H1 (cell line): ENCODE measurements at regions not wholly inside any gene's neighbourhood (a gene's known extent, or its start where the extent isn't known, plus 50 kb on each side); places are given as distances from the start of the nearest gene placed in this dataset.

Source experiments
- CTCF ChIA-PET: fragments of 300-600 bp; sonication (Branson Sonifier 250); formaldehyde crosslinking; loops from one replicate; lab custom pipeline; 2021; ENCODE audit not compliant: partially characterized antibody; lab: Charles Lee
- POLR2A ChIA-PET: fragments of 300-600 bp; sonication (Branson Sonifier 250); formaldehyde crosslinking; loops from one replicate; lab custom pipeline; 2021; ENCODE audit warnings: inconsistent platforms; ENCODE audit not compliant: partially characterized antibody; lab: Charles Lee
- DNase-seq, 2 experiments: peaks; one replicate each; pipeline versions ENCODE4 v3.0.0 to v3.0.0-alpha.2; 2010 to 2022; ENCODE audit warnings: low spot score in 2 of 2, low read depth in 1 of 2, mixed read lengths in 1 of 2
- FAIRE-seq: peaks from 2 replicates; lab custom pipeline; 2011; peaks lifted over from hg19 to GRCh38; lab: Jason Lieb, UNC
- H2AFZ ChIP-seq: 2 replicates; pipeline ENCODE4 v1.8.1; 2012; ENCODE audit warnings: low read length, inconsistent platforms
- H2AK5ac ChIP-seq: 2 replicates; pipeline ENCODE4 v1.6.1; 2013; ENCODE audit warnings: low read depth, low read length
- H2BK120ac ChIP-seq: replicated peaks from 2 replicates; pipeline ENCODE3; 2013; ENCODE audit warnings: low read depth, low read length, inconsistent platforms
- H2BK12ac ChIP-seq: 2 replicates; pipeline ENCODE4 v1.6.1; 2013; ENCODE audit warnings: low read depth, low read length
- H2BK15ac ChIP-seq: 2 replicates; pipeline ENCODE4 v1.6.1; 2013; ENCODE audit warnings: low read length
- H2BK20ac ChIP-seq: 2 replicates; pipeline ENCODE4 v1.6.1; 2013; ENCODE audit warnings: low read length
- H2BK5ac ChIP-seq: 2 replicates; pipeline ENCODE4 v1.6.1; 2013; ENCODE audit warnings: low read depth, low read length
- H3K14ac ChIP-seq: 2 replicates; pipeline ENCODE4 v1.6.1; 2013; ENCODE audit warnings: inconsistent platforms; ENCODE audit not compliant: insufficient read length
- H3K18ac ChIP-seq: 2 replicates; pipeline ENCODE4 v1.6.1; 2013; ENCODE audit warnings: low read length; ENCODE audit errors: extremely low read depth
- H3K23ac ChIP-seq: 2 replicates; pipeline ENCODE4 v1.6.1; 2013; ENCODE audit warnings: inconsistent platforms; ENCODE audit not compliant: insufficient read length
- H3K23me2 ChIP-seq: 2 replicates; pipeline ENCODE4 v1.6.1; 2013; ENCODE audit warnings: low read depth, low read length
- H3K27ac ChIP-seq: 2 replicates; pipeline ENCODE4 v1.6.1; 2011; ENCODE audit warnings: low read depth, low read length, inconsistent platforms
- H3K27me3 ChIP-seq, 4 experiments: replicated peaks in 1 of 4; 1 replicate in 1 of 4; 2 replicates in 3 of 4; pipeline versions ENCODE4 v1.6.1 to v1.8.1; 2011 to 2013; ENCODE audit warnings: low read length in 3 of 4, mild to moderate bottlenecking in 3 of 4, inconsistent platforms in 2 of 4, mixed read lengths in 2 of 4, moderate library complexity in 1 of 4; ENCODE audit not compliant: control insufficient read depth in 3 of 4, insufficient read depth in 3 of 4; ENCODE audit errors: extremely low read depth in 1 of 4
- H3K36me3 ChIP-seq, 4 experiments: 2 replicates each; pipeline versions ENCODE4 v1.6.1 to v1.8.1; 2011 to 2013; ENCODE audit warnings: mild to moderate bottlenecking in 4 of 4, low read length in 3 of 4, moderate library complexity in 2 of 4, control low read depth in 1 of 4, inconsistent platforms in 1 of 4; ENCODE audit not compliant: insufficient read depth in 4 of 4, control insufficient read depth in 2 of 4
- H3K4ac ChIP-seq: replicated peaks from 2 replicates; pipeline ENCODE3; 2013; ENCODE audit warnings: low read length, low read depth, mixed read lengths, inconsistent platforms; ENCODE audit not compliant: insufficient read length
- H3K4me1 ChIP-seq, 4 experiments: replicated peaks in 1 of 4; 1 replicate in 1 of 4; 2 replicates in 3 of 4; pipeline versions ENCODE4 v1.6.1 to v1.8.1; 2011 to 2013; ENCODE audit warnings: low read length in 3 of 4, inconsistent platforms in 2 of 4, mixed read lengths in 1 of 4; ENCODE audit not compliant: insufficient read depth in 4 of 4, control insufficient read depth in 3 of 4
- H3K4me2 ChIP-seq, 2 experiments: 2 replicates each; pipeline versions ENCODE4 v1.6.1 to v1.8.1; 2011 to 2013; ENCODE audit warnings: low read depth in 2 of 2, low read length in 2 of 2, control low read depth in 1 of 2, inconsistent platforms in 1 of 2, mild to moderate bottlenecking in 1 of 2; ENCODE audit not compliant: insufficient read depth in 1 of 2
- H3K4me3 ChIP-seq, 4 experiments: fragments of 200-600, 300-600 bp in 1 of 4; sonication (generic), shearing (Covaris generic), sonication (Bioruptor Twin) in 1 of 4; 2 replicates each; pipeline versions ENCODE4 v1.5.1 to v1.8.1; 2011 to 2016; ENCODE audit warnings: low read length in 4 of 4, low read depth in 3 of 4, control low read depth in 2 of 4, inconsistent platforms in 2 of 4, mild to moderate bottlenecking in 2 of 4, mixed read lengths in 1 of 4, moderate library complexity in 1 of 4; ENCODE audit not compliant: insufficient read depth in 2 of 4; ENCODE audit errors: extremely low read depth in 1 of 4
- H3K56ac ChIP-seq: replicated peaks from 2 replicates; pipeline ENCODE3; 2013; ENCODE audit warnings: low read depth, mild to moderate bottlenecking, mixed read lengths, low read length, inconsistent platforms; ENCODE audit not compliant: insufficient read length
- H3K79me1 ChIP-seq: 2 replicates; pipeline ENCODE4 v1.6.1; 2013; ENCODE audit warnings: low read depth, low read length, control low read depth
- H3K79me2 ChIP-seq, 2 experiments: 2 replicates each; pipeline versions ENCODE4 v1.6.1 to v1.8.1; 2012 to 2013; ENCODE audit warnings: low read length in 2 of 2, mild to moderate bottlenecking in 2 of 2, inconsistent platforms in 1 of 2; ENCODE audit not compliant: insufficient read depth in 2 of 2, control insufficient read depth in 1 of 2
- H3K9ac ChIP-seq, 4 experiments: replicated peaks in 1 of 4; 1 replicate in 1 of 4; 2 replicates in 3 of 4; pipeline versions ENCODE4 v1.6.1 to v1.8.1; 2011 to 2013; ENCODE audit warnings: low read depth in 3 of 4, low read length in 3 of 4, control low read depth in 2 of 4, mild to moderate bottlenecking in 2 of 4, moderate library complexity in 2 of 4, inconsistent platforms in 1 of 4; ENCODE audit errors: extremely low read depth in 1 of 4
- H3K9me3 ChIP-seq, 2 experiments: 2 replicates each; pipeline versions ENCODE4 v1.6.1 to v1.8.1; 2012 to 2013; ENCODE audit warnings: mild to moderate bottlenecking in 2 of 2, moderate library complexity in 2 of 2, control low read depth in 1 of 2, inconsistent platforms in 1 of 2, low read depth in 1 of 2, low read length in 1 of 2, mixed read lengths in 1 of 2; ENCODE audit not compliant: insufficient read depth in 2 of 2
- H4K20me1 ChIP-seq, 2 experiments: replicated peaks in 1 of 2; 2 replicates each; pipeline versions ENCODE3 to v1.8.1; 2011 to 2013; ENCODE audit warnings: inconsistent platforms in 2 of 2, low read length in 2 of 2, mild to moderate bottlenecking in 1 of 2; ENCODE audit not compliant: insufficient read depth in 2 of 2, control insufficient read depth in 1 of 2
- H4K5ac ChIP-seq: 2 replicates; pipeline ENCODE4 v1.6.1; 2013; ENCODE audit warnings: low read length, low read depth, mixed read lengths, inconsistent platforms; ENCODE audit not compliant: insufficient read length
- H4K8ac ChIP-seq: 2 replicates; pipeline ENCODE4 v1.8.0; 2013; ENCODE audit warnings: mild to moderate bottlenecking, moderate library complexity, low read length, inconsistent platforms; ENCODE audit not compliant: insufficient read depth; ENCODE audit errors: extremely low read depth
- H4K91ac ChIP-seq: replicated peaks from 2 replicates; pipeline ENCODE3; 2013; ENCODE audit warnings: low read length, mixed read lengths, inconsistent platforms; ENCODE audit not compliant: insufficient read length
- CHD1 ChIP-seq: IDR thresholded peaks from 2 replicates; pipeline ENCODE4 v1.6.1; 2012; ENCODE audit warnings: low read depth, low read length, improper control_type of control experiment
- EGR1 ChIP-seq: IDR thresholded peaks from 2 replicates; pipeline ENCODE4 v1.6.1; 2011; ENCODE audit warnings: low read depth, low read length, borderline replicate concordance
- RBBP5 ChIP-seq: IDR thresholded peaks from 2 replicates; pipeline ENCODE4 v1.7.1; 2012; ENCODE audit warnings: low read depth, mild to moderate bottlenecking, inconsistent platforms, low read length, moderate library complexity, borderline replicate concordance
- RFX5 ChIP-seq: IDR thresholded peaks from 2 replicates; pipeline ENCODE4 v1.6.1; 2011; ENCODE audit warnings: low read depth, low read length, improper control_type of control experiment, borderline replicate concordance
- ZNF274 ChIP-seq: IDR thresholded peaks from 2 replicates; pipeline ENCODE4 v1.7.0; 2012; ENCODE audit warnings: low read length, borderline replicate concordance; ENCODE audit errors: extremely low read depth
- WGBS, 2 experiments: shearing (Covaris generic) in 1 of 2; methylation state at CpG; one replicate each; pipeline versions ENCODE4 v1.1.6 to v1.1.7; 2013 to 2015; ENCODE audit warnings: low lambda C conversion rate in 2 of 2, mixed read lengths in 2 of 2, inconsistent platforms in 1 of 2, low coverage in 1 of 2, missing lambda C conversion rate in 1 of 2; ENCODE audit not compliant: insufficient replicate concordance in 2 of 2, insufficient coverage in 1 of 2, insufficient read length in 1 of 2; ENCODE audit errors: extremely low coverage in 1 of 2, missing lambda C conversion rate in 1 of 2; 5-methylcytosine and 5-hydroxymethylcytosine counted together

GRCh38 chr11:127464325-127464724, 463.8 kb upstream of the KIRREL3 start:
- no peak overlapping the region for H3K9ac ChIP-seq
- peaks cover 0 to 5% (median 0%) of the 10 kb centered on the region in 4 experiments; a peak in 1 of 7 replicates for H3K4me1 ChIP-seq
- no peak overlapping the region for H2BK120ac ChIP-seq
- no peak overlapping the region for H3K14ac ChIP-seq
- no peak overlapping the region for H2AK5ac ChIP-seq
- H2AFZ ChIP-seq, result no peak overlapping the region
- H3K79me2 ChIP-seq, result no peaks in the 10 kb centered on the region
- H3K79me1 ChIP-seq, result no peaks in the 10 kb centered on the region
- H3K4me2 ChIP-seq, result no peak overlapping the region
- no peaks in the 10 kb centered on the region for H3K27me3 ChIP-seq
- no peak overlapping the region for H2BK5ac ChIP-seq
- no peak overlapping the region for H4K5ac ChIP-seq
- TF ChIP-seq RBBP5 (no peak), EGR1 (no peak), RFX5 (no peak), CHD1 (no peak), ZNF274 (no peak)
- no peak overlapping the region for H3K18ac ChIP-seq
- no peak for DNase-seq
- H2BK12ac ChIP-seq, result no peak overlapping the region
- H3K9me3 ChIP-seq, result no peaks in the 10 kb centered on the region
- ChIA-PET POLR2A (no interaction called here), CTCF (interaction anchor here (1.1 to 1.2 kb wide), 2 partner anchors 8 to 29 kb away, joined by 3 to 4 read pairs; no protein-coding TSS in a partner anchor)
- H3K36me3 ChIP-seq, result no peaks in the 10 kb centered on the region
- no peak for FAIRE-seq
- H3K4ac ChIP-seq, result no peak overlapping the region
- H3K23me2 ChIP-seq, result no peaks in the 10 kb centered on the region
- no peak overlapping the region for H4K91ac ChIP-seq
- WGBS, 2 experiments, result 84% methylated on average over 6 of the region's 6 CpGs; no CpG with 5 or more reads in 1 of the 2 experiments
- H2BK15ac ChIP-seq, result no peak overlapping the region
- H3K56ac ChIP-seq, result no peak overlapping the region
- H3K4me3 ChIP-seq, result no peak overlapping the region
- no peak overlapping the region for H2BK20ac ChIP-seq
- H4K20me1 ChIP-seq, result no peaks in the 10 kb centered on the region
- H3K23ac ChIP-seq, result no peak overlapping the region
- H4K8ac ChIP-seq, result no peak overlapping the region
- no peak overlapping the region for H3K27ac ChIP-seq
